Cardiac muscle cell (in vitro differentiated cells and primary cell): ENCODE measurements at regions not wholly inside any gene's neighbourhood (a gene's known extent, or its start where the extent isn't known, plus 50 kb on each side); places are given as distances from the start of the nearest gene placed in this dataset.

ENCODE experiments used
- DNase-seq, 2 donors: peaks; one replicate each; pipeline versions ENCODE4 v3.0.0 to v3.0.0-alpha.2; 2010 to 2017; ENCODE audit warnings: low read depth in 1 of 2, low spot score in 1 of 2
- H3K27ac ChIP-seq: fragments of 200-600 bp; sonication (generic); 2 replicates; pipeline ENCODE4 v1.5.1; 2016
- H3K27me3 ChIP-seq: fragments of 200-600 bp; sonication (generic); 2 replicates; pipeline ENCODE4 v1.6.0; 2016; ENCODE audit warnings: control low read depth
- H3K36me3 ChIP-seq: fragments of 200-600 bp; sonication (generic); 2 replicates; pipeline ENCODE4 v1.5.1; 2016; ENCODE audit warnings: control low read depth
- H3K4me1 ChIP-seq: fragments of 200-600 bp; sonication (generic); 2 replicates; pipeline ENCODE4 v1.8.1; 2017; ENCODE audit warnings: low read depth, mild to moderate bottlenecking, mixed run types
- H3K4me3 ChIP-seq: fragments of 200-600 bp; sonication (generic); 2 replicates; pipeline ENCODE4 v1.5.1; 2016; ENCODE audit warnings: mild to moderate bottlenecking
- H3K9me3 ChIP-seq: fragments of 200-600 bp; sonication (generic); 2 replicates; pipeline ENCODE4 v1.5.1; 2017; ENCODE audit warnings: low read depth, mild to moderate bottlenecking, control low read depth
- CTCF ChIP-seq: IDR thresholded peaks from 2 replicates; pipeline ENCODE4 v1.5.1; 2012; ENCODE audit warnings: low read depth, mild to moderate bottlenecking, low read length

DNA sequence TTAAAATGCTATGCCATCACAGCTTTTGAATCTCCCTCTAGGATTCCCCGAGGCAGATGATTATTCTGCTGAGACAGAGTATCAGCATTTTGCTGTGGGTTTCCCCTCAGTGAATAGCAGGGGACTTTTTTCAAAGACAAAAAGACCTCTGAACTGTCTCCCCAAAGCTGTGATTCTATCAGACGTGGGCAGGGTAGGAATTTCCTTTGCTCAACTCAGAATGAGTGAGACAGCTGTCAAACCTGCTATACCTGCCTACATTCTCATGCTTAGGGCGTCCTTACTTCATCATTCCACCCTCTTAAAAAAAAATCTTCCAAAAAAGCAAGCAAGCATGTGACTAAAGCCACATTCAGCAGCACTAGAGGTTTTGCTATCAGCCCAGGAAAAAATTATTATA is 147.6 kb upstream of the FAM83B start:
- H3K27me3 ChIP-seq = no peaks in the 10 kb centered on the region
- no peak for DNase-seq
- no peak overlapping the region for H3K4me3 ChIP-seq
- no peak for TF ChIP-seq CTCF
- no peaks in the 10 kb centered on the region for H3K9me3 ChIP-seq
- H3K36me3 ChIP-seq = no peaks in the 10 kb centered on the region
- H3K27ac ChIP-seq = no peak overlapping the region
- H3K4me1 ChIP-seq = no peaks in the 10 kb centered on the region

- Histone ChIP-seq H3K4me3 (no peak overlapping the region), H3K9me3 (no peaks in the 10 kb centered on the region), H3K36me3 (no peaks in the 10 kb centered on the region), H3K4me1 (no peaks in the 10 kb centered on the region), H3K27ac (no peak overlapping the region), H3K27me3 (no peaks in the 10 kb centered on the region)
- no peak for DNase-seq
- no peak for TF ChIP-seq CTCF
Observed at GRCh38 chr6:54700158-54700557, 146.4 kb upstream of the FAM83B start.

DNA sequence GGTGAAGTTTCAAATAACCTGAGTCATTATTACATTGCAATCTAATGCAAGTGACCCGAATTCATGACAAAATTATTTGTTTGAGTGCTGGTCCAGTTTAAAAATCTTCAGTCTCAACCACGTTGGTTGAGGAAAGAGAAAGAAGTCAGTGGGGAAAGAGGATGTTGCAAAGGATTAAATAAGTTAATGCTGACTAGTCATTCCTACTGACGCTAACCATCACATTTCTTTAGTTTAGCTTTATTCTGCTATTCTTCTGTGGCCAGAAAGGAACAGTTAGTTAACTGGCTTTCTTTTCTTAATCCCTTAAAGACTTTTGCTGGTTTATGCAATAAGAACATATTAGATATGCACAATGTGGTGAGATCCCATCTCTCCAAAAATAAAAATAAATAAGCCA is 143.8 kb upstream of the FAM83B start:
- H3K27me3 ChIP-seq = no peaks in the 10 kb centered on the region

GRCh38 chr6:54706391-54706790 is 140.2 kb upstream of the FAM83B start:
- H3K4me1 ChIP-seq = no peaks in the 10 kb centered on the region
- TF ChIP-seq CTCF = no peak
- H3K9me3 ChIP-seq = no peaks in the 10 kb centered on the region
- no peak for DNase-seq
- H3K4me3 ChIP-seq = no peak overlapping the region
- no peaks in the 10 kb centered on the region for H3K36me3 ChIP-seq
- H3K27me3 ChIP-seq = no peaks in the 10 kb centered on the region
- H3K27ac ChIP-seq = no peak overlapping the region

More for the DNA sequence above, 143.8 kb upstream of the FAM83B start:
- H3K4me3 ChIP-seq = no peak overlapping the region
- no peak for DNase-seq
- no peaks in the 10 kb centered on the region for H3K9me3 ChIP-seq
- H3K36me3 ChIP-seq = no peaks in the 10 kb centered on the region
- TF ChIP-seq CTCF = no peak
- H3K27ac ChIP-seq = no peak overlapping the region
- no peaks in the 10 kb centered on the region for H3K4me1 ChIP-seq

DNA sequence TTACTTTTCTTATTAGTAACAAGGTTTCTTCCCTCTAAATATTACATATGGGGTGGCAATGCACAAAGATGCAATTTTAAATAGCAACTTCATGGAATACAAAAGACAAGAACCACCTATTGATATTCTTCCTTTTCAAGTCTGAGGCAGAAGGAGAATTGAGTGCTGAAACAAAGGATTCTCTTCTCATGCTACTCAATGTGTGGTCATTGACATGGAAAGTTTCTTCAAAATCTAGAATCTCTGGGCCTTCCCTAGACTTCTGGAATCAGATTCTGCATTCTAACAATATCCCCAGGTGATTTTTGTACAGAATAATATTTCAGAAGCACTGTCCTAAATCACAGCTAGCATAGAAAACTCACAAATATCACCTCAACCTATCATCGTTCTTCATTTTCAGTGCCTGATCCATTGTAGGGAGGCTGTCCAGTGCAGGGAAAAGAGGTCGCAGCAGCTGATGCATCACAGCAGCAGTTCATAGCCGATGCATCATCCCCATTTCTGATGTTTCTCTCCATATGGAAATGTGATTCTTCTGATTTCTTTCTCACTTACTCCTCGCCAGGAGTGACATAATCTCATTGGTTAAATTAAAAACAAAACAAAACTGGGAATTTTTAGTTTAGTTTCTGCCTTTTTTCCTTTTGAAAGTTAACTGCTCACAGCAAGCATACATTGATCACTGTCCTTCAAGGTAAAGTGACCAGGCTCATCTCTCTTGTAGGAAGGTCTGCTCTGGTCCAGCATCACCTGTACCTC is 139.5 kb upstream of the FAM83B start:
- no peak for TF ChIP-seq CTCF
- Histone ChIP-seq H3K27ac (no peak overlapping the region), H3K9me3 (no peaks in the 10 kb centered on the region), H3K27me3 (no peaks in the 10 kb centered on the region), H3K36me3 (no peaks in the 10 kb centered on the region), H3K4me1 (no peaks in the 10 kb centered on the region), H3K4me3 (no peak overlapping the region)
- no peak for DNase-seq

DNA sequence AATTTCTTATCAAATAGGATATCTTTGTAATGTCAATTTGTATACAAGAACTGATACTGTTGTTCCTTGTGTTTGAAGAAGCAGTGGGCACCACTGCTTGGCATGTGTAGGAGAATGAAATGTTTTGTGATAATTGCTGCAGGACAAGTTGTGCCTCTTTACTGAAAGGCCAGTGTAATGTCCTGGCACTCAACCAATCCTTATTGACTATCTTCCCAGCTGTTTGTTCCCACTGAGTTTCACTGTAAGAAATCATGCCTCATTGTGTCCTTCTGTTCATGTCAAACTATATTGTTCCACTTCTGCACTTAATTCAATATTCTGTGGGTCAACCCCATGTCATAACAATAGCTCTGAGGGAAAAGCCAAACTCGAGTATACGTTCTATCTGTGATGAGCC is 136.1 kb upstream of the FAM83B start:
- H3K27ac ChIP-seq = no peak overlapping the region
- H3K36me3 ChIP-seq = no peaks in the 10 kb centered on the region
- DNase-seq = no peak
- TF ChIP-seq CTCF = no peak
- H3K4me1 ChIP-seq = no peaks in the 10 kb centered on the region
- no peak overlapping the region for H3K4me3 ChIP-seq
- no peaks in the 10 kb centered on the region for H3K9me3 ChIP-seq
- no peaks in the 10 kb centered on the region for H3K27me3 ChIP-seq
